SK-N-SH (cell line): ENCODE measurements at regions not wholly inside any gene's neighbourhood (a gene's known extent, or its start where the extent isn't known, plus 50 kb on each side); places are given as distances from the start of the nearest gene placed in this dataset.

Experiments
- FOSL2 ChIP-seq: IDR thresholded peaks from 2 replicates; pipeline ENCODE4 v1.4.0; 2012; ENCODE audit warnings: low read depth, mild to moderate bottlenecking, moderate library complexity, borderline replicate concordance
- POLR2AphosphoS5 ChIP-seq: IDR thresholded peaks from 2 replicates; pipeline ENCODE4 v1.6.1; 2012; ENCODE audit warnings: low read depth, low read length
- USF1 ChIP-seq: IDR thresholded peaks from 2 replicates; pipeline ENCODE4 v1.4.0; 2012; ENCODE audit warnings: low read depth, borderline replicate concordance
- TF ChIP-seq, protein P1 (sequence below): fragments of 200-600 bp; sonication (generic); IDR thresholded peaks from 2 replicates; pipeline ENCODE4 v1.6.1; 2017; ENCODE audit warnings: antibody characterized with exemption, mild to moderate bottlenecking, moderate library complexity
- TF ChIP-seq, protein P2 (sequence below): IDR thresholded peaks from 2 replicates; pipeline ENCODE4 v1.6.1; 2012; ENCODE audit warnings: mild to moderate bottlenecking, low read depth, low read length, moderate library complexity

GRCh38 chr4:38326499-38326898 is 337.5 kb upstream of the KLF3 start:
- TF ChIP-seq, protein P1, sequence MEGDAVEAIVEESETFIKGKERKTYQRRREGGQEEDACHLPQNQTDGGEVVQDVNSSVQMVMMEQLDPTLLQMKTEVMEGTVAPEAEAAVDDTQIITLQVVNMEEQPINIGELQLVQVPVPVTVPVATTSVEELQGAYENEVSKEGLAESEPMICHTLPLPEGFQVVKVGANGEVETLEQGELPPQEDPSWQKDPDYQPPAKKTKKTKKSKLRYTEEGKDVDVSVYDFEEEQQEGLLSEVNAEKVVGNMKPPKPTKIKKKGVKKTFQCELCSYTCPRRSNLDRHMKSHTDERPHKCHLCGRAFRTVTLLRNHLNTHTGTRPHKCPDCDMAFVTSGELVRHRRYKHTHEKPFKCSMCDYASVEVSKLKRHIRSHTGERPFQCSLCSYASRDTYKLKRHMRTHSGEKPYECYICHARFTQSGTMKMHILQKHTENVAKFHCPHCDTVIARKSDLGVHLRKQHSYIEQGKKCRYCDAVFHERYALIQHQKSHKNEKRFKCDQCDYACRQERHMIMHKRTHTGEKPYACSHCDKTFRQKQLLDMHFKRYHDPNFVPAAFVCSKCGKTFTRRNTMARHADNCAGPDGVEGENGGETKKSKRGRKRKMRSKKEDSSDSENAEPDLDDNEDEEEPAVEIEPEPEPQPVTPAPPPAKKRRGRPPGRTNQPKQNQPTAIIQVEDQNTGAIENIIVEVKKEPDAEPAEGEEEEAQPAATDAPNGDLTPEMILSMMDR, result no peak
- no peak for TF ChIP-seq POLR2AphosphoS5
- TF ChIP-seq FOSL2, result no peak
- TF ChIP-seq, protein P2, sequence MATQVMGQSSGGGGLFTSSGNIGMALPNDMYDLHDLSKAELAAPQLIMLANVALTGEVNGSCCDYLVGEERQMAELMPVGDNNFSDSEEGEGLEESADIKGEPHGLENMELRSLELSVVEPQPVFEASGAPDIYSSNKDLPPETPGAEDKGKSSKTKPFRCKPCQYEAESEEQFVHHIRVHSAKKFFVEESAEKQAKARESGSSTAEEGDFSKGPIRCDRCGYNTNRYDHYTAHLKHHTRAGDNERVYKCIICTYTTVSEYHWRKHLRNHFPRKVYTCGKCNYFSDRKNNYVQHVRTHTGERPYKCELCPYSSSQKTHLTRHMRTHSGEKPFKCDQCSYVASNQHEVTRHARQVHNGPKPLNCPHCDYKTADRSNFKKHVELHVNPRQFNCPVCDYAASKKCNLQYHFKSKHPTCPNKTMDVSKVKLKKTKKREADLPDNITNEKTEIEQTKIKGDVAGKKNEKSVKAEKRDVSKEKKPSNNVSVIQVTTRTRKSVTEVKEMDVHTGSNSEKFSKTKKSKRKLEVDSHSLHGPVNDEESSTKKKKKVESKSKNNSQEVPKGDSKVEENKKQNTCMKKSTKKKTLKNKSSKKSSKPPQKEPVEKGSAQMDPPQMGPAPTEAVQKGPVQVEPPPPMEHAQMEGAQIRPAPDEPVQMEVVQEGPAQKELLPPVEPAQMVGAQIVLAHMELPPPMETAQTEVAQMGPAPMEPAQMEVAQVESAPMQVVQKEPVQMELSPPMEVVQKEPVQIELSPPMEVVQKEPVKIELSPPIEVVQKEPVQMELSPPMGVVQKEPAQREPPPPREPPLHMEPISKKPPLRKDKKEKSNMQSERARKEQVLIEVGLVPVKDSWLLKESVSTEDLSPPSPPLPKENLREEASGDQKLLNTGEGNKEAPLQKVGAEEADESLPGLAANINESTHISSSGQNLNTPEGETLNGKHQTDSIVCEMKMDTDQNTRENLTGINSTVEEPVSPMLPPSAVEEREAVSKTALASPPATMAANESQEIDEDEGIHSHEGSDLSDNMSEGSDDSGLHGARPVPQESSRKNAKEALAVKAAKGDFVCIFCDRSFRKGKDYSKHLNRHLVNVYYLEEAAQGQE, result no peak
- TF ChIP-seq USF1, result no peak
